Chondrocyte (in vitro differentiated cells): ENCODE measurements at regions not wholly inside any gene's neighbourhood (a gene's known extent, or its start where the extent isn't known, plus 50 kb on each side); places are given as distances from the start of the nearest gene placed in this dataset.

ENCODE experiments used
- DNase-seq: peaks from one replicate; pipeline ENCODE4 v3.0.0; 2021; ENCODE audit warnings: mixed read lengths, low spot score
- H3K27ac Mint-ChIP-seq: one replicate; pipeline ENCODE4 v1.8.0; 2021; ENCODE audit warnings: mild to moderate bottlenecking, moderate library complexity, mixed read lengths; ENCODE audit not compliant: unreplicated experiment
- H3K27me3 Mint-ChIP-seq: 2 replicates; pipeline ENCODE4 v1.8.0; 2021; ENCODE audit warnings: low read depth, mixed read lengths
- H3K36me3 Mint-ChIP-seq: 2 replicates; pipeline ENCODE4 v1.8.0; 2021; ENCODE audit warnings: low read depth, mixed read lengths
- H3K4me1 Mint-ChIP-seq: 2 replicates; pipeline ENCODE4 v1.8.0; 2021; ENCODE audit warnings: low read depth, mild to moderate bottlenecking, mixed read lengths
- H3K4me3 Mint-ChIP-seq: one replicate; pipeline ENCODE4 v1.8.0; 2021; ENCODE audit warnings: mild to moderate bottlenecking, moderate library complexity, mixed read lengths; ENCODE audit not compliant: unreplicated experiment
- H3K9me3 Mint-ChIP-seq: 2 replicates; pipeline ENCODE4 v1.8.0; 2021; ENCODE audit warnings: low read depth, mixed read lengths
- TF ChIP-seq, protein P1 (sequence below): fragments of 200-600 bp; sonication (generic); IDR thresholded peaks from 2 replicates; pipeline ENCODE4 v1.5.0; 2021; ENCODE audit warnings: antibody characterized with exemption, mild to moderate bottlenecking, moderate library complexity

DNA sequence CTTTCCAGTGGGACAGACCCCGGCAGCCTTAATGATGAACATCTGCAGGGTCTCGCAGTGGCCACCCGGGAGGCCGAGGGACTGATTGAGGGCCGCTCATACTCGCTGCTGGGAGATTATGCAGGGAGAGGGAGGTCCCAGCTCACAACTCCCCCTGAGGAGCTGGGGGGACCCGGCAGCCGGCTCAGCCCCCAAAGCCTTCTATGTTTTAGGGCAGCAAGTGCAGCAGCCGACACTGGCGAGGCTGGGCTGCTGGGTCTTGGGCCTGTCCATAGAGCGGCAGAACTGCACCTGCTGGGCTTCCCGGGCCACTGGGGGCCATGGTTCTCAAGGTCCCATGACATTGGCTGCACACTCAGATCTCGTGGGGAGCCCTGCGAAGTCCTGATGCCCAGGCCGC, 110.7 kb downstream of the RFLNA start:
- no peak overlapping the region for H3K27ac Mint-ChIP-seq
- H3K27me3 Mint-ChIP-seq = no peaks in the 10 kb centered on the region
- H3K4me3 Mint-ChIP-seq = no peak overlapping the region
- H3K9me3 Mint-ChIP-seq = no peaks in the 10 kb centered on the region
- DNase-seq = no peak
- TF ChIP-seq, protein P1, sequence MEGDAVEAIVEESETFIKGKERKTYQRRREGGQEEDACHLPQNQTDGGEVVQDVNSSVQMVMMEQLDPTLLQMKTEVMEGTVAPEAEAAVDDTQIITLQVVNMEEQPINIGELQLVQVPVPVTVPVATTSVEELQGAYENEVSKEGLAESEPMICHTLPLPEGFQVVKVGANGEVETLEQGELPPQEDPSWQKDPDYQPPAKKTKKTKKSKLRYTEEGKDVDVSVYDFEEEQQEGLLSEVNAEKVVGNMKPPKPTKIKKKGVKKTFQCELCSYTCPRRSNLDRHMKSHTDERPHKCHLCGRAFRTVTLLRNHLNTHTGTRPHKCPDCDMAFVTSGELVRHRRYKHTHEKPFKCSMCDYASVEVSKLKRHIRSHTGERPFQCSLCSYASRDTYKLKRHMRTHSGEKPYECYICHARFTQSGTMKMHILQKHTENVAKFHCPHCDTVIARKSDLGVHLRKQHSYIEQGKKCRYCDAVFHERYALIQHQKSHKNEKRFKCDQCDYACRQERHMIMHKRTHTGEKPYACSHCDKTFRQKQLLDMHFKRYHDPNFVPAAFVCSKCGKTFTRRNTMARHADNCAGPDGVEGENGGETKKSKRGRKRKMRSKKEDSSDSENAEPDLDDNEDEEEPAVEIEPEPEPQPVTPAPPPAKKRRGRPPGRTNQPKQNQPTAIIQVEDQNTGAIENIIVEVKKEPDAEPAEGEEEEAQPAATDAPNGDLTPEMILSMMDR = no peak
- H3K36me3 Mint-ChIP-seq = peaks cover 8% of the 10 kb centered on the region
- peaks cover 38% of the 10 kb centered on the region for H3K4me1 Mint-ChIP-seq

DNA sequence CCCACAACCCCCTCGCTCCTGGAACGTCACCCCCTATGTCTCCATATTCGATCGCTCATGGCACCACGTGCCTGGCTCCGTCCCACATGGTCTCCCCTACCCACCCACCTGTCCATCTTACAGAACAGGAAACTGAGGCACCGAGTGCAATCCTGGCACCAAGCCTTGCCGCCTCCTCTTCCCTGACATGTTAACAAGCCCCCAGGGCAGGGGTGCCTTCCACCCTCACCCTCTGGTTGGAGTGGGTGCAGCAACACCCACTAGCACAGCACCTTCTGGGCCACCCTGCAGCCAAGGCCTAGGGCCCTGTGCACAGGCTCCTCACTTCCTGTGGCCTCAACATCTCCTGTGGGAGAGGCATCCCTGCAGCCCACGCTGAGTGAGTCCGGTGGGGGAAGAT, 110.3 kb downstream of the RFLNA start:
- no peaks in the 10 kb centered on the region for H3K27me3 Mint-ChIP-seq
- no peak for DNase-seq
- H3K36me3 Mint-ChIP-seq = peaks cover 10% of the 10 kb centered on the region
- H3K4me1 Mint-ChIP-seq = peaks cover 33% of the 10 kb centered on the region
- TF ChIP-seq, protein P1 = no peak
- H3K27ac Mint-ChIP-seq = no peak overlapping the region
- no peak overlapping the region for H3K4me3 Mint-ChIP-seq
- no peaks in the 10 kb centered on the region for H3K9me3 Mint-ChIP-seq

GRCh38 chr12:124404162-124404784, 109.4 kb downstream of the RFLNA start:
- peak overlapping the region; percentile 32 for H3K27ac Mint-ChIP-seq
- peaks cover 12% of the 10 kb centered on the region for H3K36me3 Mint-ChIP-seq
- no peaks in the 10 kb centered on the region for H3K27me3 Mint-ChIP-seq
- TF ChIP-seq, protein P1 = no peak
- peaks cover 29% of the 10 kb centered on the region for H3K4me1 Mint-ChIP-seq
- H3K4me3 Mint-ChIP-seq = no peak overlapping the region
- no peak for DNase-seq
- no peaks in the 10 kb centered on the region for H3K9me3 Mint-ChIP-seq

GRCh38 chr12:124403273-124403672, 108.4 kb downstream of the RFLNA start:
- H3K27ac Mint-ChIP-seq = peak overlapping the region; percentile 13
- H3K27me3 Mint-ChIP-seq = no peaks in the 10 kb centered on the region
- peaks cover 10% of the 10 kb centered on the region for H3K36me3 Mint-ChIP-seq
- DNase-seq = no peak
- H3K4me3 Mint-ChIP-seq = no peak overlapping the region
- H3K4me1 Mint-ChIP-seq = peaks cover 29% of the 10 kb centered on the region
- TF ChIP-seq, protein P1 = no peak
- no peaks in the 10 kb centered on the region for H3K9me3 Mint-ChIP-seq

DNA sequence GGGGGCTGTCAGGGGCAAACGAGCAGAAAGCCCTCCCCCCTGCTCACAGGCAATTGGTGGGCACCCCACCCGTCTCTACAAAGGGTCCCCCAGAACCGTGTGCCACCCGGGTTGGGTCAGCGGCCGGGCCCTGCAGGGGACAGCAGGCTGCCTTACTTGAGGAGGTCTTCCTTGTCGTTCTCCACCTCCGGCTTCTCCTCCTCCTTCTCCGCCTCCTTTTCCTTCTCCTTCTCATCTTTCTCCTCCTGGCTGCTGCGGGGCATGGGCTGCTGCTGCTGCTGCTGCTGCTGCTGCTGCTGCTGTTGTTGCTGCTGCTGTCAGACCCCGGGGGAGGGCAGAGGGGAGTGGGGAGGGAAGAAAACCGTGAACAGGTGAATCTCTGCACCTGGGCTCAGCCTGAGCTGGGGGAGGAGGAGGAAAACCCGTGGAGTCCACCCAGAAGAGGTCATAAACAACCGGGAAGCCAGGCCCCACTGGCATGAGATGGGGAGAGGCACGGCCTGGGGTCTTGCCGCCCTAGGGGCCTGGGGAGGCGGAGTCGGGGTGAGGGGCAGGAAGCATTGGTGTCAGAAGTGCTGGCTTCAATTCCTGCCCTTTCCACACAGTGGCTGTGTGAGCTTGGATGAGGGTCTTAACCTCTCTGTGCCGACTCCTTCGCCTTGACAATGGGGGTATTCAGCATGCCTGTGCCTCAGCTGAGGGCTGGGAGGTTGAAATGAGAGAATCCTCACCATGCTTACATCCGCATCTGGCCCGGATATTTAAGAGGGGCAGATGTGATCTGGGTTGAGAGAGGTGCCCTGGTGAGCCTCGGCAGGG, 107.6 kb downstream of the RFLNA start:
- peaks cover 10% of the 10 kb centered on the region for H3K36me3 Mint-ChIP-seq
- peaks cover 34% of the 10 kb centered on the region for H3K4me1 Mint-ChIP-seq
- H3K27ac Mint-ChIP-seq = no peak overlapping the region
- H3K27me3 Mint-ChIP-seq = no peaks in the 10 kb centered on the region
- TF ChIP-seq, protein P1 = no peak
- no peak overlapping the region for H3K4me3 Mint-ChIP-seq
- no peaks in the 10 kb centered on the region for H3K9me3 Mint-ChIP-seq
- DNase-seq = no peak
